Gastroesophageal sphincter (tissue), 4 donors: ENCODE measurements at regions not wholly inside any gene's neighbourhood (a gene's known extent, or its start where the extent isn't known, plus 50 kb on each side); places are given as distances from the start of the nearest gene placed in this dataset.
"Not testable (repeated sequence)": the region's sequence is repeated elsewhere in the genome, so short reads cannot be mapped to it uniquely, and the experiment has no call there.

Experiments used
- ATAC-seq: fragments of 150-250 bp; one replicate; pipeline ENCODE4 v1.9.1; 2016; ENCODE audit warnings: mild to moderate bottlenecking, moderate library complexity
- H3K27ac ChIP-seq, 4 donors: fragments of 200-600 bp; sonication (generic) in 3 of 4; 1 replicate in 3 of 4; 2 replicates in 1 of 4; pipeline ENCODE4 v1.5.1; 2016 to 2019
- H3K27me3 ChIP-seq: fragments of 200-600 bp; sonication (generic); one replicate; pipeline ENCODE4 v1.5.1; 2019
- H3K36me3 ChIP-seq, 2 donors: fragments of 200-600 bp; sonication (generic); one replicate each; pipeline ENCODE4 v1.5.1; 2019; ENCODE audit warnings: control low read depth in 1 of 2
- H3K4me1 ChIP-seq, 3 donors: fragments of 200-600 bp; sonication (generic); 1 replicate in 2 of 3; 2 replicates in 1 of 3; pipeline ENCODE4 v1.5.1; 2016 to 2019; ENCODE audit warnings: control low read depth in 2 of 3
- H3K4me3 ChIP-seq, 2 donors: fragments of 200-600 bp; sonication (generic); one replicate each; pipeline ENCODE4 v1.5.1; 2019; ENCODE audit warnings: mild to moderate bottlenecking in 1 of 2, moderate library complexity in 1 of 2
- H3K9me3 ChIP-seq, 3 donors: fragments of 200-600 bp; sonication (generic); one replicate each; pipeline ENCODE4 v1.5.1; 2017 to 2019; ENCODE audit warnings: control low read depth in 2 of 3
- EP300 ChIP-seq: sonication (generic); formaldehyde crosslinking; IDR thresholded peaks from one replicate; pipeline ENCODE4 v1.6.1; 2017; ENCODE audit warnings: antibody characterized with exemption, mild to moderate bottlenecking
- POLR2A ChIP-seq, 2 donors: fragments of 450-650 bp; IDR thresholded peaks; one replicate each; pipeline ENCODE4 v1.6.1; 2017; ENCODE audit warnings: antibody characterized with exemption in 2 of 2, mild to moderate bottlenecking in 2 of 2, moderate library complexity in 1 of 2
- POLR2AphosphoS5 ChIP-seq: sonication (generic); formaldehyde crosslinking; IDR thresholded peaks from one replicate; pipeline ENCODE4 v1.6.1; 2017; ENCODE audit warnings: antibody characterized with exemption
- WGBS, 2 donors: methylation state at CpG; one replicate each; pipeline ENCODE4 v1.1.5; 2018; ENCODE audit warnings: low coverage in 1 of 2; 5-methylcytosine and 5-hydroxymethylcytosine counted together
- TF ChIP-seq, protein P1 (sequence below), 4 experiments: fragments of 200-600 bp in 2 of 4; fragments of 450-650 bp in 2 of 4; sonication (generic) in 1 of 4; IDR thresholded peaks; one replicate each; pipeline ENCODE4 v1.5.1; 2017 to 2019; ENCODE audit warnings: antibody characterized with exemption in 4 of 4, mild to moderate bottlenecking in 2 of 4, moderate library complexity in 2 of 4

DNA sequence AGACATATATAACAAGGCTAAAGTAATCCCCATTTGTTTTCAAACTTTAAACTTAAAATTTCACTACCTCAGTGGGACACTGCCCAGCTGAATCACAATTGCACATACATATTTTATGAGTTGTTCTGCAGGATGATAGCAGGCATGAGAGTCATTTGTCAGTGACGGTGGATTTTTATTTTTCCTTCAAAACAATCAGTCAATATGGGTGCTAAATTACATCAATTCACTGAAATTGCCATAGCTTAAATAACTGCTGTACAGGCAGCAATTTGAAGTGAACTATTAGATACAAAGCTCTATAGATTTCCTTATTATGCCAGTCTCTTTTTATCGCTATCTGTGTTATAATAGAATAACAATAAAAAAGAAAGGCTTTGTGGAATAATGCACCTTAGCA lies 784.6 kb upstream of the ANO3 start:
- 77% methylated on average over 2 of the region's 2 CpGs for WGBS, 2 donors
- no peaks in the 10 kb centered on the region for H3K9me3 ChIP-seq
- no peak overlapping the region for H3K4me3 ChIP-seq
- no peaks in the 10 kb centered on the region for H3K4me1 ChIP-seq
- no peak overlapping the region for H3K27ac ChIP-seq
- H3K36me3 ChIP-seq, result no peaks in the 10 kb centered on the region
- ATAC-seq, result no peak
- TF ChIP-seq POLR2AphosphoS5 (no peak), EP300 (no peak), POLR2A (IDR thresholded peaks at IDR 0.05) (no peak)
- TF ChIP-seq, protein P1, sequence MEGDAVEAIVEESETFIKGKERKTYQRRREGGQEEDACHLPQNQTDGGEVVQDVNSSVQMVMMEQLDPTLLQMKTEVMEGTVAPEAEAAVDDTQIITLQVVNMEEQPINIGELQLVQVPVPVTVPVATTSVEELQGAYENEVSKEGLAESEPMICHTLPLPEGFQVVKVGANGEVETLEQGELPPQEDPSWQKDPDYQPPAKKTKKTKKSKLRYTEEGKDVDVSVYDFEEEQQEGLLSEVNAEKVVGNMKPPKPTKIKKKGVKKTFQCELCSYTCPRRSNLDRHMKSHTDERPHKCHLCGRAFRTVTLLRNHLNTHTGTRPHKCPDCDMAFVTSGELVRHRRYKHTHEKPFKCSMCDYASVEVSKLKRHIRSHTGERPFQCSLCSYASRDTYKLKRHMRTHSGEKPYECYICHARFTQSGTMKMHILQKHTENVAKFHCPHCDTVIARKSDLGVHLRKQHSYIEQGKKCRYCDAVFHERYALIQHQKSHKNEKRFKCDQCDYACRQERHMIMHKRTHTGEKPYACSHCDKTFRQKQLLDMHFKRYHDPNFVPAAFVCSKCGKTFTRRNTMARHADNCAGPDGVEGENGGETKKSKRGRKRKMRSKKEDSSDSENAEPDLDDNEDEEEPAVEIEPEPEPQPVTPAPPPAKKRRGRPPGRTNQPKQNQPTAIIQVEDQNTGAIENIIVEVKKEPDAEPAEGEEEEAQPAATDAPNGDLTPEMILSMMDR (IDR thresholded peaks at IDR 0.05), result no peak
- H3K27me3 ChIP-seq, result no peaks in the 10 kb centered on the region

GRCh38 chr11:25562417-25562816 lies 769.5 kb upstream of the ANO3 start:
- WGBS, 2 donors, result 20 to 25% methylated on average over 2 of the region's 2 CpGs
- TF ChIP-seq POLR2AphosphoS5 (peak; percentile 39), POLR2A (IDR thresholded peaks at IDR 0.05) (no peak)
- peaks cover 0 to 5% (median 0%) of the 10 kb centered on the region in 3 donors for H3K4me1 ChIP-seq
- no peak overlapping the region for H3K27ac ChIP-seq
- H3K9me3 ChIP-seq, result no peaks in the 10 kb centered on the region
- peak; percentile 30 for ATAC-seq
- no peak overlapping the region for H3K4me3 ChIP-seq
- no peaks in the 10 kb centered on the region for H3K27me3 ChIP-seq
- H3K36me3 ChIP-seq, result no peaks in the 10 kb centered on the region

GRCh38 chr11:25565846-25566245 lies 766.1 kb upstream of the ANO3 start:
- Histone ChIP-seq H3K27me3 (no peaks in the 10 kb centered on the region), H3K9me3 (no peaks in the 10 kb centered on the region), H3K4me3 (no peak overlapping the region), H3K36me3 (no peaks in the 10 kb centered on the region), H3K27ac (no peak overlapping the region), H3K4me1 (peaks cover 0 to 5% (median 0%) of the 10 kb centered on the region in 3 donors)
- TF ChIP-seq EP300 (no peak), POLR2AphosphoS5 (no peak), POLR2A (IDR thresholded peaks at IDR 0.05) (no peak)
- TF ChIP-seq, protein P1 (IDR thresholded peaks at IDR 0.05), result no peak
- no peak for ATAC-seq

DNA sequence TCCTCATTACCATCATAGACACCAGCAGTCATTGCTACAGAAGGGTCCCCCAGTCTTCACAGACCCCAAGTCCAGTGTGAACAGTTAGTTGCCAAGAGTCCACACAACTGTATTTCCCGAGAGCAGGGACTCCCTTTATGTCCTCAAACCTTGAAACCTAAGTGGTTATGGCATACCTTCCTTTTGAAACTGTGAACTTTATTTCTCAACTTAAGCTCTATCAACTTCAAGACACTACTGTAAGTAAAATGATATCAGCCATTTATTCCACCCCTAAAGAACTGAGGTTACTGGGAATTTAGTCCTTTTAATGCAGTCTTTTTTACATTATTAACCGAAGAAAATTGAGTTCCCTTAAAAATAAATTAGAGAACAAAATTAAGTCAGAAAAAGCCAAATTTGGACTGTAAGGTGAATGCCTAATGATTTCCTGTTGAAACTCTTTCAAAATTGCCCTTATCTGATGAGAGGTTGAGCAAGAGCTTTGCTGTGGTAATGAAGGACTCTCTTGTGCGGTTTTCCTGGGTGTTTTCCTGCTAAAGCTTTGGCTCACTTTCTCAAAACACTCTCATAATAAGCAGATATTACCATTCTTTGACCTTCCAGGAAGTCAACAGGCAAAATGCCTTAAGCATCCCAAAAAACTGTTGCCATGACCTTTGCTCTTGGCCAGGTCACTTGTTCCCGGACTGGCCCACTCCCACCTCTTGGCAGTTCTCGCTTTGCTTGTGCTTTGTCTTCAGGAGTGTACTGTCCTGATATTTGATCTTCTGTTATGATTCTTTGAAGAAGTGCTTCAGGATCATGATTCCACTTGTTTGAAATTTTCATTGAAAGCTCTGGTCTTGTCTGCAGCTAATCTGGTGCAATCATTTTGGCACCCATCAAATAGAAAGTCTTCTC lies 765.4 kb upstream of the ANO3 start:
- ATAC-seq, result peak; percentile 79
- Histone ChIP-seq H3K4me3 (no peak overlapping the region), H3K27ac (no peak overlapping the region), H3K4me1 (peaks cover 0 to 5% (median 0%) of the 10 kb centered on the region in 3 donors), H3K27me3 (no peaks in the 10 kb centered on the region), H3K36me3 (no peaks in the 10 kb centered on the region), H3K9me3 (no peaks in the 10 kb centered on the region)
- whole genome bisulfite sequencing, 2 donors, result 55 to 78% methylated on average over 4 of the region's 5 CpGs
- TF ChIP-seq, protein P1 (IDR thresholded peaks at IDR 0.05), result no peak
- TF ChIP-seq POLR2AphosphoS5 (no peak), POLR2A (IDR thresholded peaks at IDR 0.05) (no peak), EP300 (no peak)

- no peak overlapping the region for H3K27ac ChIP-seq
- TF ChIP-seq POLR2AphosphoS5 (no peak), POLR2A (IDR thresholded peaks at IDR 0.05) (no peak), EP300 (no peak)
- TF ChIP-seq, protein P1 (IDR thresholded peaks at IDR 0.05), result no peak
- 90 to 100% methylated on average over 1 of the region's 1 CpG for WGBS, 2 donors
- H3K4me1 ChIP-seq, result no peaks in the 10 kb centered on the region
- H3K36me3 ChIP-seq, result no peaks in the 10 kb centered on the region
- H3K9me3 ChIP-seq, result no peaks in the 10 kb centered on the region
- ATAC-seq, result no peak
- H3K4me3 ChIP-seq, result no peak overlapping the region
- H3K27me3 ChIP-seq, result no peaks in the 10 kb centered on the region
These were observed 755.6 kb upstream of the ANO3 start for GRCh38 chr11:25576320-25576719.

DNA sequence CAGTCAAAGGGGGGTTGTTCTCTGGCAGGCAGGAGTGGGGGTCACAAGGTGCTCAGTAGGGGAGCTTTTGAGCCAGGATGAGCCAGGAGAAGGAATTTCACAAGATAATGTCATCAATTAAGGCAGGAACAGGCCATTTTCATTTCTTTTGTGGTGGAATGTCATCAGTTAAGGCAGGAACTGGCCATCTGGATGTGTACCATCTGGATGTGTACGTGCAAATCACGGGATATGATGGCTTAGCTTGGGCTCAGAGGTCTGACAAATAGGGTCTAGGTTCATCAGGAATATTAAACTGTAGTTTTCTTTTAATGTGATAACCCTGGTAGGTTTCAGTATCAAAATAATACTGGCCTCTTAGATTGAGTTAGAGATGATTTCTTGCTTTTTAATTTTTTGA lies 752.4 kb upstream of the ANO3 start:
- not testable (repeated sequence) for H3K4me3 ChIP-seq, H3K9me3 ChIP-seq, H3K36me3 ChIP-seq, H3K27me3 ChIP-seq, ATAC-seq, H3K27ac ChIP-seq, H3K4me1 ChIP-seq
- WGBS, 2 donors, result 21 to 54% methylated on average over 2 of the region's 2 CpGs
